PC-9 (cell line): ENCODE measurements at regions not wholly inside any gene's neighbourhood (a gene's known extent, or its start where the extent isn't known, plus 50 kb on each side); places are given as distances from the start of the nearest gene placed in this dataset.

Experiments
- BruUV-seq: library from RNA; stranded (reverse); fragments of 400-500 nt; replicated peaks from 2 replicates; lab custom pipeline; 2021; lab: Mats Ljungman, UMichigan
- CTCF ChIA-PET: fragments of 300-600 bp; sonication (Branson Sonifier 250); formaldehyde crosslinking; loops from one replicate; lab custom pipeline; 2022; ENCODE audit warnings: antibody characterized with exemption; lab: Charles Lee
- POLR2A ChIA-PET: fragments of 300-600 bp; sonication (Branson Sonifier 250); formaldehyde crosslinking; loops from one replicate; lab custom pipeline; 2022; ENCODE audit warnings: antibody characterized with exemption; ENCODE audit not compliant: unreplicated experiment; lab: Charles Lee
- DNase-seq, 2 experiments: peaks; one replicate each; pipeline versions ENCODE4 v3.0.0 to v3.0.0-alpha.2; 2015 to 2022; ENCODE audit warnings: mixed read lengths in 1 of 2
- H2AFZ ChIP-seq: fragments of 200-600 bp; sonication (generic); 2 replicates; pipeline ENCODE4 v1.8.1; 2017; ENCODE audit warnings: antibody characterized with exemption
- H3F3A ChIP-seq: fragments of 200-600 bp; sonication (generic); 2 replicates; pipeline ENCODE4 v1.8.1; 2017; ENCODE audit warnings: antibody characterized with exemption, mild to moderate bottlenecking, low read depth; ENCODE audit not compliant: insufficient read depth
- H3K27ac ChIP-seq: fragments of 200-600 bp; sonication (generic); 2 replicates; pipeline ENCODE4 v1.6.1; 2016; ENCODE audit warnings: mixed run types
- H3K27me3 ChIP-seq: fragments of 200-600 bp; sonication (generic); 2 replicates; pipeline ENCODE4 v1.6.1; 2016; ENCODE audit warnings: low read depth, mixed run types; ENCODE audit not compliant: insufficient read depth
- H3K36me3 ChIP-seq: fragments of 200-600 bp; sonication (generic); 2 replicates; pipeline ENCODE4 v1.6.1; 2016; ENCODE audit warnings: low read depth, mixed run types
- H3K4me1 ChIP-seq: fragments of 200-600 bp; sonication (generic); replicated peaks from 2 replicates; pipeline ENCODE4 v1.6.1; 2016; ENCODE audit warnings: mixed run types; ENCODE audit not compliant: insufficient read depth
- H3K4me2 ChIP-seq: fragments of 200-600 bp; sonication (generic); 2 replicates; pipeline ENCODE4 v1.6.1; 2017; ENCODE audit warnings: mixed run types
- H3K4me3 ChIP-seq: fragments of 200-600 bp; sonication (generic); 2 replicates; pipeline ENCODE4 v1.6.1; 2016; ENCODE audit warnings: mixed run types
- H3K79me2 ChIP-seq: fragments of 200-600 bp; sonication (generic); 2 replicates; pipeline ENCODE4 v1.6.1; 2017; ENCODE audit warnings: low read depth, mixed run types
- H3K9me2 ChIP-seq: fragments of 200-600 bp; sonication (generic); 2 replicates; pipeline ENCODE4 v1.8.1; 2017; ENCODE audit warnings: mild to moderate bottlenecking; ENCODE audit not compliant: insufficient read depth
- H3K9me3 ChIP-seq: fragments of 200-600 bp; sonication (generic); 2 replicates; pipeline ENCODE4 v1.8.1; 2016; ENCODE audit warnings: low read depth; ENCODE audit not compliant: insufficient read depth
- H4K20me1 ChIP-seq: fragments of 200-600 bp; sonication (generic); 2 replicates; pipeline ENCODE4 v1.8.1; 2017; ENCODE audit not compliant: insufficient read depth
- CTCF ChIP-seq: fragments of 200-600 bp; sonication (generic); conservative IDR thresholded peaks from 2 replicates; pipeline ENCODE4 v1.6.1; 2017; ENCODE audit warnings: mixed run types, antibody characterized with exemption, mild to moderate bottlenecking, moderate library complexity
- EZH2 ChIP-seq: fragments of 200-600 bp; sonication (generic); IDR thresholded peaks from 2 replicates; pipeline ENCODE4 v1.8.0; 2017; ENCODE audit warnings: antibody characterized with exemption, low read depth
- intact Hi-C: fragments of 100-400 bp; cut with micrococcal nuclease; formaldehyde crosslinking; loops from one replicate; pipeline ENCODE4 v1.10.0; 2022; ENCODE audit not compliant: unreplicated experiment

DNA sequence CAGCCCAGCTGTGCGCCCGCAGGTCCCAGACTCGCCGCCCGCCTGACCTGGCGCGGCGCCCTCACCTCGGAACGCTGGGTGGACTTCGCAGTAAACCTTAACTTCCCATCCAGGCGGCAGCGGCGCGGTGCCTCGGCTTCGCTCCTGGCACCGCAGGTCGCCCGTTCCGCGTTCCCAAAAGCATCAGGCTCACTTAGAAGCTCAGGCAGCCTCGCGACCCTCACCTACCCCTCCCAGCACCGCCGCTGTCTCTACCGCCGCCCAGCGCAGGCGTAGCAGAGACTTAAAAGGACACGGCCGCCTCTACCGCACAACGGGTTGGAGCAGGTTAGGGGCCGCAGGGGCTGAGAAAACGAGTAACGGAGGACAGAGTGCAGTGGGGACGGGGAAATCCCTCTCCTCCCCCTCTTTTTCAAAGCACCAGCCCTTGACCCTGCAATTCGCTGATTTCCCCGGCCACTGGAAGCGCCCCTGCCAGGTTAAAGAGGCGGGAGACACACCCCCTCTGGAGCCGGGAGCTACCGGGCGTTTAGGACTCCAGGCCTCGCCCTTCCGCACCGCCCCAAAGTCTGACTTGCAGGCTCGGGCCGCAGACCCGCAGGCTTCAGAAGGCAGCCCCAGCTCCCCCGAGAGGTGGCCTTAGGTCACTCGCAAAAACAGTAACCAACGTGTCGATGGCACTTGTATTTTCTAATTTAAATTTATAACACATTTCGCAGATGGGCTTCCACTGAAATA lies 328.5 kb downstream of the FAM72C start:
- TF ChIP-seq EZH2, result no peak
- TF ChIP-seq CTCF, result no peak
- ChIA-PET POLR2A (no interaction called here), CTCF (no interaction called here)
- Histone ChIP-seq H3K4me1 (no peaks in the 10 kb centered on the region), H3K36me3 (no peaks in the 10 kb centered on the region), H3K27me3 (no peaks in the 10 kb centered on the region), H4K20me1 (no peaks in the 10 kb centered on the region), H3K9me2 (no peaks in the 10 kb centered on the region), H3F3A (no peaks in the 10 kb centered on the region), H3K79me2 (no peaks in the 10 kb centered on the region), H3K27ac (no peak overlapping the region), H3K4me3 (no peak overlapping the region), H3K4me2 (no peak overlapping the region), H2AFZ (no peak overlapping the region), H3K9me3 (no peaks in the 10 kb centered on the region)
- intact Hi-C loops, result no loop called here
- DNase-seq, result no peak
- BruUV-seq, result no TSS peak

DNA sequence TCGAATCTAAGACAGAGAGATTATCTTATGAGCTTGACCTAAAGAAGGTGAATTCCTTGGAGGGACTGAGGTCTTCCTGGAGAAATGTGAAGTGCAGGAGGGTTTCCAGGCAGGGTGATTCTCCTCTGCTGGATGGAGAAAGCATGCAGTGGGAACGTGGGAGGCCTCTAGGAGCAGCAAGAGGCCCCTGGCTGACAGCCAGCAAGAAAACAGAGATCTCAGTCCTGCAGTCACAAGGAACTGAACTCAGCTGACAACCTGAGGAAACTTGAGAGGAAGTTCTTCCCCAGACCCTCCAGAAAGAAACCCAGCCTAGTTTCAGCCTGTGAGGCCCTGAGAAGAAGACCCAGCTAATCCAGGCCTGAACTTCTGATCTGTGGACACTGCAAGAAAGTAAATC lies 345.9 kb downstream of the FAM72C start:
- Histone ChIP-seq H3K4me2 (no peak overlapping the region), H3K27ac (no peak overlapping the region), H3K27me3 (no peaks in the 10 kb centered on the region), H3K9me3 (no peaks in the 10 kb centered on the region), H3K79me2 (no peaks in the 10 kb centered on the region), H4K20me1 (no peaks in the 10 kb centered on the region), H2AFZ (no peak overlapping the region), H3K9me2 (no peaks in the 10 kb centered on the region), H3K4me1 (no peaks in the 10 kb centered on the region), H3K4me3 (no peak overlapping the region), H3K36me3 (no peaks in the 10 kb centered on the region), H3F3A (no peaks in the 10 kb centered on the region)
- DNase-seq, result no peak
- ChIA-PET POLR2A (no interaction called here), CTCF (no interaction called here)
- TF ChIP-seq CTCF, result no peak
- no peak for TF ChIP-seq EZH2
- no TSS peak for BruUV-seq
- intact Hi-C loops, result no loop called here

DNA sequence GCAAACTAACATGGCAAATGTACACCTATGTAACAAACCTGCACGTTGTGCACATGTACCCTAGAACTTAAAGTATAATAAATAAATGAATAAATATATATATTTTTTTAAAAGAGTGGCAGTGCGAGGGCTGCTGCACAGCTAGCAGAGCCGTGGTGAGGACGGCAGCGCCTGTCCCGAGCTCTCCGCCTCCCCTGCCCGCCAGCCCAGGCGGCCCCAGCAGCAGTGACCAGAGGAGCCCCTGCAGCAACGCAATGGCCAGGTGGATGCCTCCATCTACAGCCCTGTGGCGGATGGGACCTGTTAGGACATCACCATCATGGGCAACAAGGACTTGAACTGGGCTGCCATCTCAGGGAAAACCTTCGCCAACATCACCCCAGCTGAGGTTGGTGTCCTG lies 351.9 kb downstream of the FAM72C start:
- no peak overlapping the region for H3K4me2 ChIP-seq

More for the DNA sequence above, 351.9 kb downstream of the FAM72C start:
- Histone ChIP-seq H3F3A (no peaks in the 10 kb centered on the region), H3K79me2 (no peaks in the 10 kb centered on the region), H4K20me1 (no peaks in the 10 kb centered on the region), H3K4me3 (no peak overlapping the region), H3K9me3 (no peaks in the 10 kb centered on the region), H3K9me2 (no peaks in the 10 kb centered on the region), H3K27me3 (no peaks in the 10 kb centered on the region), H2AFZ (no peak overlapping the region), H3K36me3 (no peaks in the 10 kb centered on the region), H3K4me1 (no peaks in the 10 kb centered on the region), H3K27ac (no peak overlapping the region)
- DNase-seq, result no peak
- no TSS peak for BruUV-seq
- ChIA-PET POLR2A (no interaction called here), CTCF (no interaction called here)
- intact Hi-C loops, result no loop called here
- TF ChIP-seq CTCF, result no peak
- TF ChIP-seq EZH2, result no peak
